Thoracic aorta (tissue), 2 donors: ENCODE measurements at regions not wholly inside any gene's neighbourhood (a gene's known extent, or its start where the extent isn't known, plus 50 kb on each side); places are given as distances from the start of the nearest gene placed in this dataset.

Experiments
- ATAC-seq: fragments of 150-250 bp; one replicate; pipeline ENCODE4 v1.8.0; 2017; ENCODE audit warnings: low read depth; ENCODE audit not compliant: insufficient number of reproducible peaks, low FRiP score
- DNase-seq: peaks from one replicate; pipeline ENCODE4 v3.0.0-alpha.2; 2020; ENCODE audit warnings: low spot score
- H3K27ac ChIP-seq, 2 donors: fragments of 200-600 bp; sonication (generic); 1 replicate in 1 of 2; 2 replicates in 1 of 2; pipeline ENCODE4 v1.5.1; 2016; ENCODE audit warnings: mild to moderate bottlenecking in 2 of 2, moderate library complexity in 2 of 2
- H3K27me3 ChIP-seq: fragments of 200-600 bp; sonication (generic); replicated peaks from 2 replicates; pipeline ENCODE4 v1.6.0; 2016; ENCODE audit warnings: mild to moderate bottlenecking; ENCODE audit not compliant: insufficient read depth
- H3K36me3 ChIP-seq: fragments of 200-600 bp; sonication (generic); one replicate; pipeline ENCODE4 v1.5.1; 2016
- H3K4me1 ChIP-seq, 2 donors: fragments of 200-600 bp; sonication (generic); 1 replicate in 1 of 2; 2 replicates in 1 of 2; pipeline versions ENCODE4 v1.5.1 to v1.6.0; 2016; ENCODE audit warnings: low read depth in 2 of 2, mild to moderate bottlenecking in 1 of 2; ENCODE audit not compliant: control insufficient read depth in 1 of 2
- H3K4me3 ChIP-seq: fragments of 200-600 bp; sonication (generic); 2 replicates; pipeline ENCODE4 v1.5.1; 2016; ENCODE audit warnings: mild to moderate bottlenecking
- H3K9me3 ChIP-seq: fragments of 200-600 bp; sonication (generic); 2 replicates; pipeline ENCODE4 v1.5.1; 2016
- TF ChIP-seq, protein P1 (sequence below): fragments of 200-600 bp; sonication (generic); IDR thresholded peaks from one replicate; pipeline ENCODE4 v1.5.1; 2019; ENCODE audit warnings: antibody characterized with exemption

- Histone ChIP-seq H3K4me3 (no peak overlapping the region), H3K27ac (no peak overlapping the region), H3K9me3 (no peaks in the 10 kb centered on the region), H3K4me1 (no peaks in the 10 kb centered on the region), H3K27me3 (no peaks in the 10 kb centered on the region), H3K36me3 (no peaks in the 10 kb centered on the region)
- ATAC-seq (no peak), DNase-seq (no peak)
- TF ChIP-seq, protein P1, sequence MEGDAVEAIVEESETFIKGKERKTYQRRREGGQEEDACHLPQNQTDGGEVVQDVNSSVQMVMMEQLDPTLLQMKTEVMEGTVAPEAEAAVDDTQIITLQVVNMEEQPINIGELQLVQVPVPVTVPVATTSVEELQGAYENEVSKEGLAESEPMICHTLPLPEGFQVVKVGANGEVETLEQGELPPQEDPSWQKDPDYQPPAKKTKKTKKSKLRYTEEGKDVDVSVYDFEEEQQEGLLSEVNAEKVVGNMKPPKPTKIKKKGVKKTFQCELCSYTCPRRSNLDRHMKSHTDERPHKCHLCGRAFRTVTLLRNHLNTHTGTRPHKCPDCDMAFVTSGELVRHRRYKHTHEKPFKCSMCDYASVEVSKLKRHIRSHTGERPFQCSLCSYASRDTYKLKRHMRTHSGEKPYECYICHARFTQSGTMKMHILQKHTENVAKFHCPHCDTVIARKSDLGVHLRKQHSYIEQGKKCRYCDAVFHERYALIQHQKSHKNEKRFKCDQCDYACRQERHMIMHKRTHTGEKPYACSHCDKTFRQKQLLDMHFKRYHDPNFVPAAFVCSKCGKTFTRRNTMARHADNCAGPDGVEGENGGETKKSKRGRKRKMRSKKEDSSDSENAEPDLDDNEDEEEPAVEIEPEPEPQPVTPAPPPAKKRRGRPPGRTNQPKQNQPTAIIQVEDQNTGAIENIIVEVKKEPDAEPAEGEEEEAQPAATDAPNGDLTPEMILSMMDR = no peak
Observed at GRCh38 chr7:35499226-35499625, 195.7 kb downstream of the HERPUD2 start.

DNA sequence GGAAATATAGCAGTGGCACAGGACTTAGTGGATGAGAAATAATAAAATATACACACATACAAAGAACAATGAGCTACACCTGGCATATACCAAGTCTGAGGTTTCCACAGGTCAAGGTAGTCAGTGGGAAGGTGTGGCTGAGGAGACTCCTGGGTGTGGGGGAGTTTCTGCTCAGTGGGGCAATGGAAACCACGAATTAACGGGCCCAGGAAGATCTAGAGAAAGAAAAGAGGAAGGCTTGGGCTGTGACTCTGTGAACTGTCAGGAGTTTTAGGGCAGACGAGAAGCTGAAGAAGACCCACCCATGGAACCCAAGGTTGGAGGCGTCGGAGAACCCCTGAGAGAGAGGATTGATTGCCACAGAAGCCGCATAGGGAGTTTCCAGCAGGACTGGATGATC is 196.5 kb downstream of the HERPUD2 start:
- ATAC-seq (no peak), DNase-seq (no peak)
- no peaks in the 10 kb centered on the region for H3K9me3 ChIP-seq
- TF ChIP-seq, protein P1 = no peak
- no peaks in the 10 kb centered on the region for H3K36me3 ChIP-seq
- no peak overlapping the region for H3K27ac ChIP-seq
- no peaks in the 10 kb centered on the region for H3K27me3 ChIP-seq
- H3K4me3 ChIP-seq = no peak overlapping the region
- H3K4me1 ChIP-seq = no peaks in the 10 kb centered on the region

DNA sequence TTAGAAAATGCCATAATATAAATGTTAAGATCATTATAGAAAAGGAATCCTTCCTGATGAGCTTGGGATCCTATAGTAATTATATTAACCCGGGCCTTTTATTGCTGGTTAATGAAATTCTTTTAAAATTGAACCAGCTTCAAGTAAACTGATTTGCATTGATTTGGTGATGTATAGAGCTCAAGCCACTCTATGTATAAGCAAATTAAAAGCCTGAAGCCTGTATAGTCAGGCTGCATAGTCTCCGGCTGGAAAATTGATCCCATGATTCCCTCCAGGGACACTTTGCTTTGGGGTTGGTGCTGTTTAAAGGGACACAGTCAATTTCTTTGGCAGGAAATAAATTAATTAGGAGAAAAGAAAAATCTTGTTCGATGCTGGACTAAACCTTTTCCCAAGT is 199.1 kb downstream of the HERPUD2 start:
- Histone ChIP-seq H3K27me3 (no peaks in the 10 kb centered on the region), H3K4me3 (no peak overlapping the region), H3K36me3 (no peaks in the 10 kb centered on the region), H3K27ac (no peak overlapping the region), H3K4me1 (no peaks in the 10 kb centered on the region), H3K9me3 (no peaks in the 10 kb centered on the region)
- no peak for ATAC-seq
- TF ChIP-seq, protein P1 = no peak
- DNase-seq = no peak

- Histone ChIP-seq H3K36me3 (no peaks in the 10 kb centered on the region), H3K4me1 (no peaks in the 10 kb centered on the region), H3K27me3 (no peaks in the 10 kb centered on the region), H3K9me3 (no peaks in the 10 kb centered on the region), H3K27ac (no peak overlapping the region), H3K4me3 (no peak overlapping the region)
- ATAC-seq (no peak), DNase-seq (no peak)
- TF ChIP-seq, protein P1 = no peak
Observed at GRCh38 chr7:35495377-35495776, 199.6 kb downstream of the HERPUD2 start.

DNA sequence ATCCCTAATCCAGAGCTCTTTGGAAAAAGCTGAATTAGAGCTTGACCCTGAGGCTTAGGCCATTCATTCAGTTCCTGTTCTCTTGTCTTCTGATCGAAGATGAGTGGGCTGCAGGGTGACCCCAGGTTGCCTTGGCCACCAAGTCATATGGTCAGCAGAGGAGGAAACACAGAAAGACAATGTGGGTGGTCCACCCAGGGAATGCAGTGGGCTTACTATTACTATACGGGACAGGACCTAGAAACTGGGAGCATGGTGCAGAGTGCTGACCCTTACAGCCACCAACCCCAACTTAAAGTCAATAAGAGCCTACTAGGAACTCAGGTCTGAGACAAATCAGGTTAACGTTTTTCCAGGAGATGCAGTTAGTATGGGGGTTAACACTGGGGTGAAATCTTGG is 200.5 kb downstream of the HERPUD2 start:
- DNase-seq (no peak), ATAC-seq (no peak)
- no peaks in the 10 kb centered on the region for H3K4me1 ChIP-seq
- no peaks in the 10 kb centered on the region for H3K9me3 ChIP-seq
- no peaks in the 10 kb centered on the region for H3K36me3 ChIP-seq
- H3K27me3 ChIP-seq = no peaks in the 10 kb centered on the region
- TF ChIP-seq, protein P1 = no peak
- H3K4me3 ChIP-seq = no peak overlapping the region
- H3K27ac ChIP-seq = no peak overlapping the region
